ENCODE measurements at regions not wholly inside any gene's neighbourhood (a gene's known extent, or its start where the extent isn't known, plus 50 kb on each side); places are given as distances from the start of the nearest gene placed in this dataset.
"Not testable (repeated sequence)": the region's sequence is repeated elsewhere in the genome, so short reads cannot be mapped to it uniquely, and the experiment has no call there.

GRCh38 chr1:72481420-72481970, 199.2 kb upstream of the NEGR1 start:
- no peak for DNase-seq

- DNase-seq, result no peak
Measured at GRCh38 chr1:72466376-72466775, 184.0 kb upstream of the NEGR1 start.

- DNase-seq, result no peak
Measured at GRCh38 chr1:72462186-72462905, 180.0 kb upstream of the NEGR1 start.

- no peak for DNase-seq
Measured at GRCh38 chr1:72442262-72442661, 159.9 kb upstream of the NEGR1 start.

GRCh38 chr1:72439036-72439435, 156.7 kb upstream of the NEGR1 start:
- no peak for DNase-seq

- no peak for DNase-seq
Measured at GRCh38 chr1:72438270-72438669, 155.9 kb upstream of the NEGR1 start.

- no peak for DNase-seq
Measured at GRCh38 chr1:72435025-72435424, 152.7 kb upstream of the NEGR1 start.

GRCh38 chr1:72434070-72434469, 151.7 kb upstream of the NEGR1 start:
- no peak for DNase-seq

- no peak for DNase-seq
Measured at GRCh38 chr1:72433591-72433990, 151.3 kb upstream of the NEGR1 start.

GRCh38 chr1:72432645-72433267, 150.4 kb upstream of the NEGR1 start:
- DNase-seq, result no peak

- DNase-seq, result no peak
Measured at GRCh38 chr1:72431810-72432209, 149.5 kb upstream of the NEGR1 start.

GRCh38 chr1:72428276-72428675, 145.9 kb upstream of the NEGR1 start:
- DNase-seq, result not testable (repeated sequence)

- no peak for DNase-seq
Measured at GRCh38 chr1:72419229-72419628, 136.9 kb upstream of the NEGR1 start.

- no peak for DNase-seq
Measured at GRCh38 chr1:72412286-72412685, 129.9 kb upstream of the NEGR1 start.

- no peak for DNase-seq
Measured at GRCh38 chr1:72399807-72400206, 117.5 kb upstream of the NEGR1 start.

- DNase-seq, result peak; percentile 25
Measured at GRCh38 chr1:72397786-72398185, 115.4 kb upstream of the NEGR1 start.

- no peak for DNase-seq
Measured at GRCh38 chr1:72394457-72394856, 112.1 kb upstream of the NEGR1 start.

GRCh38 chr1:72379072-72379471, 96.7 kb upstream of the NEGR1 start:
- DNase-seq, result no peak

- DNase-seq, result no peak
Measured at GRCh38 chr1:72375226-72375625, 92.9 kb upstream of the NEGR1 start.

- no peak for DNase-seq
Measured at GRCh38 chr1:72371259-72372035, 89.1 kb upstream of the NEGR1 start.

GRCh38 chr1:72370836-72371235, 88.5 kb upstream of the NEGR1 start:
- not testable (repeated sequence) for DNase-seq

GRCh38 chr1:72369069-72369757, 86.9 kb upstream of the NEGR1 start:
- no peak for DNase-seq

- DNase-seq, result no peak
Measured at GRCh38 chr1:72366466-72366865, 84.1 kb upstream of the NEGR1 start.
